Stimulated activated CD8-positive, alpha-beta memory T cell treated with anti-CD3 and anti-CD28 coated beads, Interleukin-7, amount 100 ng/mL, for 1 hour (primary cell): ENCODE measurements at regions not wholly inside any gene's neighbourhood (a gene's known extent, or its start where the extent isn't known, plus 50 kb on each side); places are given as distances from the start of the nearest gene placed in this dataset.
"Not testable (repeated sequence)": the region's sequence is repeated elsewhere in the genome, so short reads cannot be mapped to it uniquely, and the experiment has no call there.

Experiments
- DNase-seq, 2 donors: peaks; one replicate each; pipeline ENCODE4 v3.0.0-alpha.2; 2020; ENCODE audit warnings: low read depth in 2 of 2

DNA sequence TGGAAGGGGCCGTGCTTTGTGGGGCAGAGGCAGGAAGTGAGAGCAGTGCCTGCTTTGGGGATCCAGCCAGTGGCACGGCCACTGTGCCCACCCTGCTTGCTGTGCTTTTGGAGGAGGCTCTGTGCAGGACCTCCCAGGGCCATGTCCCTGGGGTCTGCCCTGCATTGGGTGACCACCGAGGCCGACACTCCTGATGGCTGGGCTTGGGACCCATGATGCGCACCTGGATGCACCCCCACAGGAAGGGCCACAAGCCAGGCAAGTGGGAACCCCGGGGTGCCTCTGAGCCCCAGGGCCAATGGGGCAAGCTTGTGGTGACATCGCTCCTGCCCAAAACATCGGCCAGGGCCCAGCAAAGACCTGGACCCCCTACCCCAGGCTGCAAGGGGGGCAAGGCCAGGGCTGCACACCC lies 738.6 kb upstream of the GJE1 start:
- DNase-seq, result no peak

DNA sequence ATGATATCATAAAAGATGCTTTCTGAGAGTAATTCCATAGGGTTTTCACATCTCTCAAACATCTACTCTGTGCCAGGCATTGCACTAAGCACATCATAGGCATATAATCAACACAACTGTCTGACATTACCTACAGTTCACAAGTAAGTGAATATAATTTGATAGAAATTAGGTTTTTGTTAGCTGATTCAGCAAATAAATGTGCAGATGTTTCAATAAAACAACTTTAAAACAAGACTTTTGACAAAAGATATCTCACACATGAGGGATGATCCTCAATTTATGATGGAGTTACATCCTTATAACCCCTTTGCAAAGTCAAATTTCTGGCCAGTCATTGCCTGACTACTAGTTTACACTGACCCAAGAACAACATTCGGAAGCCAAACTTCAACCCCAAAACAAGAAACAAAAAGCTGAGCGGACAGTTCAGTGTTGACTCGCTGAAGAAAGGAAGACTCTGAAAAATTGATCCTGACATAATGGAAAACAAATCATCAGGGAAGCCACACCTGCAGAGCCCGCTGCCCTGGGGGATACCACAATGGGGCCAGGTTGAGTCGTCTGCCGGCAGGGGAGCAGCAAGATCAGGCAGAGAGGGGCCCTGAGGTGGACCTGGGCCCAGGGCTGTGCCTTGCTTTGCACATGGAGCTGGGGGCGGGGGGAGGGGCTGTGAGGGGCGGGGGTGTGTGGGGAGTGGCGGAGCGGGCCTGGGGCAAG lies 739.2 kb upstream of the GJE1 start:
- DNase-seq, result no peak

DNA sequence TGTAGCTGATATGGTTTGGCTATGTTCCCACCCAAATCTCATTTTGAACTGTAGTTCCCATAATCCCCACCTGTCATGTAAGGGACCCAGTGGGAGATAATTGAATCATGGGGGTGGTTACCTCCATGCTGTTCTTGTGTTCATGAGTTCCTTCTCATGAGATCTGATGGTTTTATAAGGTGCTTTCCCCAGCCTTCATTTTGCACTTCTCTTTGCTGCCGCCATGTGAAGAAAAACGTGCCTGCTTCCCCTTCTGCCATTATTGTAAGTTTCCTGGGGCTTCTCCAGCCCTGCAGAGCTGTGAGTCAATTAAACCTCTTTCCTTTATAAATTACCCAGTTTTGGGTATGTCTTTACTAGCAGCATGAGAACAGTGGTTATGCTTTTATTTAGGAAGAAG lies 741.6 kb upstream of the GJE1 start:
- not testable (repeated sequence) for DNase-seq

DNA sequence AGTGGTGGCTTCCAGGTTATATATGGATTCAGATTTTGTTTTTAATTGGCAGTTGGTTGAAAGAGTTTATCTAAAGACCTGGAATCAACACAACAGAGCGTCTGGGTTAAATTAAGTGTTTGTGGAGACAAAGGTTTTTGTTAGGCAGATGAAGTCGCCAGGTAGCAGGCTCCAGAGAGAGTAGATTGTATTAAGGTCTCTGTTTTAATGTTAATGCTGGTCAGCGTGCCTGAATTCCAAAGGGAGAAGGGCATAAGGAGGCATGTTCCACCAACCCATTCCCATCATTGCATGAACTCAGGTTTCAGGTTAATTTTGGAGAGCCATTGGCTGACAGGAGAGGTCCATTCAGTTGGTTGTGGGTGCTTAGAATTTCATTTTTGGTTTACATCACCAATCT lies 744.1 kb upstream of the GJE1 start:
- no peak for DNase-seq

DNA sequence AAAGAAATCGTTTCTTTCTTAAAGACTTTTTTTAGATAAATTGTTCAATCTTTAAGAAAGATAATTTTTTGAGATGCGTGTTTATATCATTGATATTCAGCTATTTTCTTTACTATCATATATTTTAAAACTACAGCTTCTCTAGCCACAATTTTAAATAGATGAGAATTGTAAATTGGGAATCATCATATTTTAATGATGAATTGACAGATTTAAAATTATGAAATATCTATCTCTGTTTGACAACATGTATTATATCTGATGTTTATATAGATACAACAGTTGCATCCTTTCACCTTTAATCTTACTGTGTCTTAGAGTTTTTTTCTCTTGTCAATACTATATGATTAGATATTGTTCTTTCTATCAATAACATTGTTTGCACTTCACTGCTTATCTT lies 762.3 kb upstream of the GJE1 start:
- DNase-seq, result no peak

DNA sequence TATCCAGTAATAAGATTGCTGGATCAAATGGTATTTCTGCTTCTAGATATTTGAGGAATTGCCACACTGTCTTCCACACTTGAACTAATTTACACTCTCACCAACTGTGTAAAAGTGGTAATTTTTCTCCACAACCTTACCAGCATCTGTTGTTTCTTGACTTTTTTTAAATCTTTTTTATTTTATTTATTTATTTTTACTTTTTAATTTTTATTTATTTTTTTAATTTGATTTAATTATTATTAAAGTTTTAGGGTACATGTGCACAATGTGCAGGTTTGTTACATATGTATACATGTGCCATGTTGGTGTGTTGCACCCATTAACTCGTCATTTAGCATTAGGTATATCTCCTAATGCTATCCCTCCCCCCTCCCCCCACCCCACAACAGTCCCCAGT lies 765.9 kb upstream of the GJE1 start:
- not testable (repeated sequence) for DNase-seq

DNA sequence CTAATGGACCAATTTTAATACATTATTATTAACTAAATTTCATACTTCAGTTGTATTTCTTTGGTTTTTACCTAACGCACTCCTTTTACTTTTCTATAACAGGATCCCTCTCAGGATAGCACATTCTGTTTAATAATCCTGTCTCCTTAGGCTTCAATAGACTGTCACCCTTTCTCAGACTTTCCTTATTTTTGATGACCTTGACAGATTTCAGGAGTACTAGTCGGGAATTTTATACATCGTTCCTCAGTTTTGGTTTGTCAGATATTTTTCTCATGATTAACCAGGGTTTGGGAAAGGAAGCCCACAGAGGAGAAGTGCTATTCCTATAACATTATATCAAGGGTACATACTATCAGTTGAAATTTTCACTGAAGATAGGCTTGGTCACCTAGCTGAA lies 768.0 kb upstream of the GJE1 start:
- DNase-seq, result no peak

DNA sequence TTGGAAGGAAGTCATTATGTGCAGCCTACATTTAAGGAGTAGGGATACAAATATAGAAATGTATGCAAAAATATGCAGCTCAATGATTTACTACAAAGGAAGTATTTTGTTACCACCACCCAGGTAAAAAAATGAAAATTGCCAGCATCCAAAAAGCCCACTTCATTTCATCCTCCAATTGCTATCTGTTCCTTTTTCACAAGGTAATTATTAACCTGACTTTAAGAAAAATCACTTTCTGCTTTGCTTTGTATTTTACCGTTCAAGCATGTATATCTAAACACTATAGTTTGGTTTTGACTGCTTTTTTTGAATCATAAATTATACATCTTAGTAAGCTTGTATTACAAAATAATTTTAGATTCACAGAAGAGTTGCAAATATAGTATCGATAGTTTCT lies 768.5 kb upstream of the GJE1 start:
- no peak for DNase-seq

DNA sequence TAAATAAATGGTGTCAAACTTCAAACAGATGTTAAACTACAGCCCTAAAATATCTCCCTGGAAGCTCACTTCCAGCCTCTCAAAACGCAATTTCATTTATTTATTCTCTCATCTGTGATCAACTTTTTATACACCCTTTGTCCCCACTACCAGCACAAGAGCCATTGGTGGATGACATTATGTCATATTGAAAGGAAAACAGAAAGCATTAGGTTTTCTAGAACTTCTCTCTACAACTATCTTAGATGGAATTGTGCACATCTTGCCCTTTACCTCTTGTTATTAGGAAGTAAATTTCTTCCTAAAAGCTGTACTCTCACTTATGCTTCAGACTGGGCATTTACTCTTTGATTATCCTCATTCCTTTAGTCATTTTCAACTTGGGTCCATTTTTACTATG lies 771.2 kb upstream of the GJE1 start:
- no peak for DNase-seq

DNA sequence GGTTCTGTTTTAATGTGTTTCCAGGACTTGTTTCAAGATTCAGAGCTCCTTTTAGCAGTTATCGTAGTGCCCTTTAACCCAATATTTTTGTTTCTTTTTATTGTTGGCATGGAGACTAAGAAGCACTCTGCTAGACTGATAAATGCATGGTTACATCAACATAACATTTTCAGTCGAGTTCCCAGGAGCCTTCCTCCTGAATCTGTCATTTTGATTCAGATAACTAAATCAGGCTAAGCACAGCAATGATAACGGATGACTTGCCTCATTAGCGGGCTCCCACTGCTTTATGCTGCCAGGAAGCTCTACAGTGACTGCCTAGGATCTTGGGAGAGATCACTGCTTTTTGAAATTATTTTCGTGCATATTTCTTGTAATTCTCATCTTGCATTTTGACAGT lies 772.8 kb upstream of the GJE1 start:
- no peak for DNase-seq

DNA sequence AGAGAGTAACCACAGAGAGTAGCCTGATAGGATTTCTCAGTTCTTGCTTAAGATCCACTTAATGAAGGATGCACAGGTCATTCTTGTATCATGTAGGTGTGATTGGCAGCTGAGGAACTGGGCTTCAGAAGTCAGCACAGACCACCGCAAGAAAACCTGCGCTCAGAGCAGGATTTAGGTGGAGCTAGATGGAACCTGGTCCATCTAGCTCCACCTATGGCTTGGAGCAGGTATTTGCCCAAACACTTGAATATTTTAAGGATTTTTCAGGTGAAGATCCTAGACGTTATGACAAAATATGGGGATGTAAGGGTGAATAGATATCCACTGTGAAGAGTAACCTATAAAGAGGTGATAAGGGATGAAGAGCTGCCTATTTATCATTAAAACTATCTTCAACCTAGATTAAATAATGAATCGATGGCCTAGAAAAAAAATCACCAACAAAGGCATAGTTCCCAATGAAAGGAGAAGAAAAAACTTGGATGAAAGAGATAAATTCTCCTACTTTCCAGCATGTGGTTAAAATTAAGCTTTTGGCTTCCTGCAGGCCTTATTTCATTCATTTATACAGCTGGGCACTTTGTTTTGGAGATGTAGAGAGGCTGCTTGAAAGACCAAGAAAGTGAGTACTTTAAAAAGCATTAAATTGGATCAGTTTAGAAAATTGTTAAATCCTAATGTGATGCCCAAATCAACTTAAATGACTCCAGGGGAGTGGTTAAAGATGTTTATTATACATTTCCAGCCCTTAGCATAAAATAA lies 778.4 kb upstream of the GJE1 start:
- no peak for DNase-seq

DNA sequence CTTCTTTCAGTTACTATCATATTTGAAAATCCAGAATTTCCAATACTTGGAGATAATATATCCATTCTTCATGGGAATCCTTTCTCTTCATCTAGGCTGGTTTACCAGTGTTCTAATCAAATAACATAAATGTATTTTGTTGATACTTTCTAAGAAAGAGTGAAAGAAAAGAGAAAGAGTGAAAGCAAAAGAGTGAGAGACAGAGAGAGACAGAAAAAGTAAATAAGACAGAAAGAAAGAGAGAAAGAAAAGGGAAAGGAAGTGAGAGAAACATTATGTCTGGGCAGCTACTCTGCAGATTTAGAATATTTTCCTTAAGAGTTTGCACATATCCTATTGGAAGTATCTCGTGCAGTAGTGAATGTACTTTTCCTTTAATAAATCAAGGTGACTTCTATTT lies 781.0 kb upstream of the GJE1 start:
- no peak for DNase-seq

DNA sequence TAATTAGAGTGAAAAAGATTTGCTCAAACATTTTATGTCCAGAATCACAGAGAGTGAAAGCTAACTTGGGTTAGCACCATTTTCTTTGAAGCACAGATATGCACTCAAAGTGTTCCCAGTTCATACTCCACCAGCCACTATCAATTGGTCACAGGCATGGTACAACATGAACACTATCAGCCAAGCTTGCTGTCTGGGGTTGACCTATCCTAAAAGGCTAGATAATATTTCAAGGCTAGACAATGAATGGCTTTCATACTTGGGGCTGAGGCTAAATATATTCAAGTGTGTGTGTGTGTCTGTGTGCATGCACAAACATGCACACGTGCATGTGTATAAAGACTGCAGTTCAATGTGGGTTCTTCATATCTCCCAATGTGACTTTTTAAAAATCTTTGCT lies 783.0 kb upstream of the GJE1 start:
- DNase-seq, result no peak

DNA sequence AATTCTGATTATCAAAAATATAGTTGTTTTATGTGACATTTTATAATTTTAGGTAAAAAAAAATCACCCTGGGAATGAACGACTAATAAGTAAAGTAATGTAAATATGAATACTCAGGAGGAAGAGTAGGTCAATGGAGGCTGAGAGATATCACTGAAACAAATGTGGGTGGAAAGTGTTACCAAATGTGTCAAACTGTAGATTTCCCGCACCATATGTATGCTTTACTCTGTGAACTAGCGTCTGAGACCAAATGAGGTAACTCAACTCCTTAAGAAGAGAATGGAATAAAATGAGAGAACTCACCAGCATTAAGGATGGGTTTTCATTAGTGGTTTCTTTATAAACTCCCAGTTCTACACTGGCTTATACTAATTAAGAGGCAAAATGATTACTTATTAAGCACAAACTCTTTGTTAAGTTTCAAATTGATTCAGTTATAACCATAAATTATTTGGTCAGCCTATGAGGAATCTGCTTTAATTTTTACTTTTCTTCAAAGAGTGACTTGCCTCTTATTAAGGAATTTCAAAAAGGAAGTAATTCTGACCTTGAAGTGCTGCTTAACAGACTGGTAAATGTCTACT lies 784.7 kb upstream of the GJE1 start:
- DNase-seq, result no peak

DNA sequence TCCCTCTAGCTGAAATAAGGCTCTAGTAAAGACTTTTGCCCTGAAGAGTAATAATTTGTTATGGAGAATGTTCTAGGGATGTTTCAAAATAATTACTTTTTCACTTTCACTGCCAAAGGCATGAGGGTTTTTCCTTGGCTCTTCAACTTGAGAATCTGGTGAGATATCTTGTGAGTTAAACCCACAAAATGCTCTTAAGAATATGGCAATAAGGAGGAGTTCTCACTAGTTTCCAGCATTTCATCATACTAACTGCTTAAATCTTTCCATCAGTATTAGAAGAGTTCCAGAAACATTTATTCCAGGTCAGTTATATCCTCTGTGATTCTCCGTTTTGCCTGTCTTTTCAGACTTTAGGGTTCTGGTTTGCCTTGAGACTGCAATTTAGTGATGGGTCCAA lies 785.6 kb upstream of the GJE1 start:
- DNase-seq, result no peak

DNA sequence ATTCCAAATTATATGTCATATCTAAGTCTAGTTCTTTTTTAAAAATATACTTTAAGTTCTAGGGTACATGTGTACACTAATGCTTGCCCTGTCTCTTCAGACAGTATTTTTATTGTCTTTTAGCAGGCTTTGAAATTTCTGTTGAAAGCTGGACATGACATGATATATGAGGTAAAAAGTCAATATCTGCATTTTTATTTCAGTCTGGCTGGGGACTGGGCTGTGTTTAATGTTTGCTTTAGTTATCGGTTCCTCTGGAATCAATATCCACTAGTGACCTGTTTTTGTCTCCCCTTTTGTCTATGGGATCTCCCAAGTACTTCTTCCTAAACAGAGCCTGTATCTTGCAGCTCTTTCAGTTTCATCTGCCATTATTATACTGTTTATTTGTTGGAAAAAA lies 786.2 kb upstream of the GJE1 start:
- DNase-seq, result no peak

DNA sequence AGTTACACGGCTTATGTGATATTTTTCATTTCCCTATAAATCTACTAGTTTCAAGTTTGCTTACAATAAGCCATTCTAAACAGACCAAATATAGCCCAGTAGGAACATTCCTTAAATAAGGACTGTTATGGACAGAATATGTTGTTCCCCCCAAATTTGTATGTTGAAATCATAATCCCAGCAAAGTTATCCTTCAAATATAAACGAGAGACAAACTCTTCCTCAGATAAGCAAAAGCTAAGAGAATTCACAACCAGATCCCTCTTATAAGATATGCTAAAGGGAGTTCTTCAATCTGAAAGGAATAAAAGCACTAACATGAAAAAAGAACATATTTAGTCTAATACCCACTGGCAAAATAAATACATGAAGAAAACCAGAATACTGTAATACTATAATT lies 795.5 kb upstream of the GJE1 start:
- DNase-seq, result no peak

DNA sequence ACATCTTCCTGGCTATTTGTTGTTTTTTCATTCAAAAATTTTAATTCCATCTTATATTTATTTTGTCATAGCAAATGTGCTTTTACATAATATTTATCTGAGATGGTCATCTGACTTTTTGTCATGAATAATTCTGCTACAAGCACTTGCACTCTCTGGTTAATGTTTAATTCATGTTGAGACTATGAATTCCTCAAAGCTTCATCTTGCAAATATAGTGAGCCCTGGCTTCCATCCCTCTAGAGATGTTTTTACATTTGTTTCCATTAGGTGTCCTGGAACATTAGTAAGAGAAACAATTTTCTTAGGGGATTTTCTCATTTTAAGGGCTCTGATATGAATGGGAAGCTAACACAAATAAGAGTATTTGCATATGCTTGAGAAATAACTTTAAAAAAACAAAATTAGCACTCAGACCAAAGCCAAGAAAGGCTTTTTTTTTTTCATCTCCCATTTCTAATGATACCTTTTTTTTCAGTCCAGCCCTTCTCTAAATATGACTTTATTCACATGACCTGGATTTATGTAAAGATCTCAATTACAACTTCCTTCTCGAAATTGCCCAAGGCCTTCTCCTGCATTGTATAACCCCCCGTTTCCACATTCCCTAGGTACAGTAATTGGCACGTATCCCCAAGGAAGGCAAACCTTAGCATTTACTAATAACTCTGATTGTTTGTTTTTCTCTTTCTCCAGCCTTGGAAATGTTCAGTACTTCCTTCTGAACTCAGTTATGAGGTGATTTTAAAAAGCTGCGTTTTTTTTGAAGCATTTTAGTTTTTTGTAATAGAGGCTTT lies 797.0 kb upstream of the GJE1 start:
- no peak for DNase-seq

DNA sequence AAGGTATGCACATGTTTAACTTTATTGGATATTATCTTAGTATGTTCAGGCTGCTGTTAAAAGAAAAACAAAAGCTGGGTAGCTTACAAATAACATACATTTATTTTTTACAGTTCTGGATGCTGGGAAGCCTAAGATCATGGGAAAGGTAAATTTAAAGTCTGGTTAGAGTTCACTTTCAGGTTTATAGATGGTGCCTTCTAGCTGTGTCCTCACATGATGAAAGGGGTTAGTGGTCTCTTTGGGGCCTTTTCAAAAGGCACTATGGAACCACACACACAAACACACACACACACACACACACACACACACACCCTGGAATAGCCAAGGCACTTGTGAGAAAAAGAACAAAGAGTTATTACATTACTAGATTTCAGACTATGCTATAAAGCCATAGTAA lies 805.8 kb upstream of the GJE1 start:
- DNase-seq, result no peak

DNA sequence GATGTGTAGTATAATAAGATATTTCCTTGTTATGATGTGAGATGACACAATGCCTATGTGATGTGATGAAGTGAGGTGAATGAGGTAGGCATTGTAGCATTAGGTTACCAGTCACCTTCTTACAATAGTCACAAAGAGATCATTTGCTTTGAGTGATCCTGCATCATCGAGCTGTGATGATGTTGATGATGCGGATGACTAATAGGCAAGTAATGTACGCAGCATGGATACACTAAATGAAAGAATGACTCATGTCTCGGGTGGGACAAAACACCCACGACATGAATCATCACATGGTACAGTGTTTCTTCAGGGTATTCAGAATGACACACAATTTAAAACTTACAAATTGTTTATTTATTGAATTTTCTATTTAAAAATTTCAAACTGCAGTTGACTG lies 806.3 kb upstream of the GJE1 start:
- peak in 1 of 2 donors; percentile 9 for DNase-seq

DNA sequence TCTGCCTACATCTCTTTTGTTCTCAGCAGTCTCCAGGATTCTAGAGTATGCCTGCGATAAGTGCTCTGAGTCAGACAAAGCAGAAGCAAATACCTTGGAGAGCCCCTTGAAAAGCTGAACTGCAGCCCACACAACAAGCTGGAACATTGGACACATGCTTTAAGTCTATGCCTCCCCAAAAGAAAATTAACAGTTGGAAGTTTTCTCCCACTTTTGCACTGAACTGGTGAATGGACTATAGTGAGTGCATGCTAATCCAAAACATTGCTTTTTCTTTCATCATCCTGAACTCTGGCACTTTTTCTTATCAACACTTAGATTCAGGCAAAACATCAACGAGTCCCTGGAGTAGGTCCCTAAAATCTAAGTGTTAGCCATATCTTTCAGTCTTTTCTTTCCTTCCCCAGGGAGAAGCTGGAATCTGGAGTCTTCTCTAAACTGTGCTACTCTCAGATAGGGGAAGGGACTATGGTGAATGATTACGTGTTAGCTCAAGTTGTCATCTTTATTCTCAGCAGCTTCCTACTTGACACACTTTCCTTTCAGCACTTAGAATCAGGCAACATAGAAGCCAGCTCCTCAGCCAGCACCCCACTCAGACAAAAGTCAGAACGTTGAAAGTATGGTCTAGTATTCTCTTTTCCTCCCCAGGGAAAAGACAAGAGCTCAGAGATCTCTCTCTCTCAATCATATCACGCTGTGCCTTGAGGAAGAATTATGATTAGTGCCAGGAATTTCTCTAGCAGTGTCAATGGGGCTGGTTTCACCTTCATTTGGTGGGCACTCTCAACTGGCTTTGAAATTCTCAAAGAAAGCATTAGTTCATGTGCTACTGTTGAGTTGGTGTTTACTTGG lies 811.0 kb upstream of the GJE1 start:
- DNase-seq, result no peak

DNA sequence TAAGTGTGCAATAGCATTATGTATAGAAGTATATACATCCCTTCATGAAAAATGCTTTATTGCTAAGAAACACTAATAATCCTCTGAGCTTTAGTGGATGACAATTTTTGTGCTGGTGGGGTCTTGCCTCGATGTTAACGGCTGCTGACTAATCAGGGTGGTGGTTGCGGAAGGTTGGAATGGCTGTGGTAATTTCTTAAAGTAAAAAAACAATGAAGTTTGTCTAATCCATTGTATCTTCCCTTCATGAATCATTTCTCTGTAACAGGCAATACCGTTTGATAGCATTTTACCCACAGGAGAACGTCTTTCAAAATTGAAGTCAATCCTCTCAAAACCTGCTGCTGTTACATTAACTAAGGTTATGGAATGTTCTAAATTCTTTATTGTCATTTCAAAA lies 816.5 kb upstream of the GJE1 start:
- DNase-seq, result no peak
